ENCODE measurements at regions not wholly inside any gene's neighbourhood (a gene's known extent, or its start where the extent isn't known, plus 50 kb on each side); places are given as distances from the start of the nearest gene placed in this dataset.

GRCh38 chr12:107349008-107349747 lies 255.8 kb upstream of the CRY1 start:
- peak; percentile 67 for DNase-seq (ENCODE audit: low read depth)

- no peak for DNase-seq (ENCODE audit: low read depth)
Measured at GRCh38 chr12:107349839-107350238, 256.5 kb upstream of the CRY1 start.

- no peak for DNase-seq (ENCODE audit: low read depth)
Measured at GRCh38 chr12:107351109-107351508, 257.8 kb upstream of the CRY1 start.

- DNase-seq (ENCODE audit: low read depth), result no peak
Measured at GRCh38 chr12:107351713-107352112, 258.4 kb upstream of the CRY1 start.

- DNase-seq (ENCODE audit: low read depth), result no peak
Measured at GRCh38 chr12:107352347-107353081, 259.2 kb upstream of the CRY1 start.

GRCh38 chr12:107353312-107353711 lies 260.0 kb upstream of the CRY1 start:
- no peak for DNase-seq (ENCODE audit: low read depth)

- no peak for DNase-seq (ENCODE audit: low read depth)
Measured at GRCh38 chr12:107355004-107355565, 261.7 kb upstream of the CRY1 start.

GRCh38 chr12:107355612-107356011 lies 262.3 kb upstream of the CRY1 start:
- DNase-seq (ENCODE audit: low read depth), result no peak

- DNase-seq (ENCODE audit: low read depth), result no peak
Measured at GRCh38 chr12:107356266-107356936, 263.1 kb upstream of the CRY1 start.

- no peak for DNase-seq (ENCODE audit: low read depth)
Measured at GRCh38 chr12:107356937-107357295, 263.6 kb upstream of the CRY1 start.

GRCh38 chr12:107359382-107359781 lies 266.0 kb upstream of the CRY1 start:
- no peak for DNase-seq (ENCODE audit: low read depth)

- DNase-seq (ENCODE audit: low read depth), result no peak
Measured at GRCh38 chr12:107360033-107360432, 266.7 kb upstream of the CRY1 start.

- no peak for DNase-seq (ENCODE audit: low read depth)
Measured at GRCh38 chr12:107360482-107360881, 267.1 kb upstream of the CRY1 start.

- no peak for DNase-seq (ENCODE audit: low read depth)
Measured at GRCh38 chr12:107361970-107362369, 268.6 kb upstream of the CRY1 start.

- no peak for DNase-seq (ENCODE audit: low read depth)
Measured at GRCh38 chr12:107362960-107363359, 269.6 kb upstream of the CRY1 start.

- DNase-seq (ENCODE audit: low read depth), result no peak
Measured at GRCh38 chr12:107364875-107365518, 271.6 kb upstream of the CRY1 start.

GRCh38 chr12:107365703-107366102 lies 272.4 kb upstream of the CRY1 start:
- DNase-seq (ENCODE audit: low read depth), result no peak

- DNase-seq (ENCODE audit: low read depth), result no peak
Measured at GRCh38 chr12:107366322-107366721, 273.0 kb upstream of the CRY1 start.

GRCh38 chr12:107368586-107368985 lies 275.2 kb upstream of the CRY1 start:
- no peak for DNase-seq (ENCODE audit: low read depth)

GRCh38 chr12:107369006-107369405 lies 275.7 kb upstream of the CRY1 start:
- DNase-seq (ENCODE audit: low read depth), result no peak

GRCh38 chr12:107369679-107370078 lies 276.3 kb upstream of the CRY1 start:
- no peak for DNase-seq (ENCODE audit: low read depth)

- no peak for DNase-seq (ENCODE audit: low read depth)
Measured at GRCh38 chr12:107372229-107372658, 278.9 kb upstream of the CRY1 start.

Data from non-pigmented ciliary epithelial cell (primary cell).